IPS-18a (cell line): ENCODE measurements at regions not wholly inside any gene's neighbourhood (a gene's known extent, or its start where the extent isn't known, plus 50 kb on each side); places are given as distances from the start of the nearest gene placed in this dataset.
"Not testable (repeated sequence)": the region's sequence is repeated elsewhere in the genome, so short reads cannot be mapped to it uniquely, and the experiment has no call there.

ENCODE experiments used
- H3K27ac ChIP-seq: one replicate; pipeline ENCODE4 v1.5.1; 2013; ENCODE audit warnings: low read length
- H3K27me3 ChIP-seq: one replicate; pipeline ENCODE4 v1.6.1; 2013; ENCODE audit warnings: mild to moderate bottlenecking, low read length; ENCODE audit not compliant: control insufficient read depth, insufficient read depth
- H3K36me3 ChIP-seq: one replicate; pipeline ENCODE4 v1.6.1; 2013; ENCODE audit warnings: low read depth, low read length; ENCODE audit not compliant: control insufficient read depth
- H3K4me1 ChIP-seq: one replicate; pipeline ENCODE4 v1.6.1; 2013; ENCODE audit warnings: low read depth, low read length; ENCODE audit not compliant: control insufficient read depth
- H3K4me3 ChIP-seq: one replicate; pipeline ENCODE4 v1.5.1; 2013; ENCODE audit warnings: low read length
- H3K9ac ChIP-seq: one replicate; pipeline ENCODE4 v1.6.1; 2013; ENCODE audit warnings: mild to moderate bottlenecking, low read length, moderate library complexity
- H3K9me3 ChIP-seq: one replicate; pipeline ENCODE4 v1.6.1; 2013; ENCODE audit warnings: low read depth, low read length; ENCODE audit not compliant: control insufficient read depth

- H3K27me3 ChIP-seq, H3K27ac ChIP-seq, H3K9ac ChIP-seq, H3K36me3 ChIP-seq, H3K4me1 ChIP-seq, H3K4me3 ChIP-seq: not testable (repeated sequence)
- peaks cover 38% of the 10 kb centered on the region for H3K9me3 ChIP-seq
These were observed 186.5 kb upstream of the NDN start for GRCh38 chr15:23873613-23874012.

- no peaks in the 10 kb centered on the region for H3K4me1 ChIP-seq
- peaks cover 30% of the 10 kb centered on the region for H3K9me3 ChIP-seq
- peaks cover 3% of the 10 kb centered on the region for H3K27me3 ChIP-seq
- no peak overlapping the region for H3K27ac ChIP-seq
- no peak overlapping the region for H3K9ac ChIP-seq
- H3K4me3 ChIP-seq: peak overlapping the region; percentile 52
- no peaks in the 10 kb centered on the region for H3K36me3 ChIP-seq
These were observed 190.7 kb upstream of the NDN start for GRCh38 chr15:23877502-23878412.

- no peaks in the 10 kb centered on the region for H3K36me3 ChIP-seq
- no peaks in the 10 kb centered on the region for H3K4me1 ChIP-seq
- H3K9me3 ChIP-seq: peaks cover 30% of the 10 kb centered on the region
- peaks cover 3% of the 10 kb centered on the region for H3K27me3 ChIP-seq
- no peak overlapping the region for H3K9ac ChIP-seq
- H3K4me3 ChIP-seq: no peak overlapping the region
- no peak overlapping the region for H3K27ac ChIP-seq
These were observed 194.2 kb upstream of the NDN start for GRCh38 chr15:23881291-23881690.

- H3K4me1 ChIP-seq: no peaks in the 10 kb centered on the region
- H3K27me3 ChIP-seq: no peaks in the 10 kb centered on the region
- no peak overlapping the region for H3K4me3 ChIP-seq
- no peaks in the 10 kb centered on the region for H3K36me3 ChIP-seq
- peaks cover 22% of the 10 kb centered on the region for H3K9me3 ChIP-seq
- no peak overlapping the region for H3K27ac ChIP-seq
- H3K9ac ChIP-seq: no peak overlapping the region
These were observed 203.1 kb upstream of the NDN start for GRCh38 chr15:23890218-23890617.

GRCh38 chr15:23897091-23897490, 210.0 kb upstream of the NDN start:
- H3K9ac ChIP-seq: no peak overlapping the region
- no peaks in the 10 kb centered on the region for H3K27me3 ChIP-seq
- no peaks in the 10 kb centered on the region for H3K4me1 ChIP-seq
- H3K9me3 ChIP-seq: peaks cover 9% of the 10 kb centered on the region
- no peak overlapping the region for H3K27ac ChIP-seq
- no peak overlapping the region for H3K4me3 ChIP-seq
- H3K36me3 ChIP-seq: no peaks in the 10 kb centered on the region

GRCh38 chr15:23897531-23897930, 210.4 kb upstream of the NDN start:
- peaks cover 9% of the 10 kb centered on the region for H3K9me3 ChIP-seq
- no peak overlapping the region for H3K4me3 ChIP-seq
- no peak overlapping the region for H3K9ac ChIP-seq
- no peaks in the 10 kb centered on the region for H3K36me3 ChIP-seq
- no peaks in the 10 kb centered on the region for H3K4me1 ChIP-seq
- H3K27ac ChIP-seq: no peak overlapping the region
- no peaks in the 10 kb centered on the region for H3K27me3 ChIP-seq

- no peak overlapping the region for H3K4me3 ChIP-seq
- no peaks in the 10 kb centered on the region for H3K36me3 ChIP-seq
- H3K4me1 ChIP-seq: peaks cover 4% of the 10 kb centered on the region
- H3K27me3 ChIP-seq: no peaks in the 10 kb centered on the region
- peaks cover 21% of the 10 kb centered on the region for H3K9me3 ChIP-seq
- H3K9ac ChIP-seq: no peak overlapping the region
- H3K27ac ChIP-seq: no peak overlapping the region
These were observed 222.9 kb upstream of the NDN start for GRCh38 chr15:23910030-23910429.

- peaks cover 4% of the 10 kb centered on the region for H3K4me1 ChIP-seq
- no peaks in the 10 kb centered on the region for H3K36me3 ChIP-seq
- H3K4me3 ChIP-seq: no peak overlapping the region
- peaks cover 22% of the 10 kb centered on the region for H3K9me3 ChIP-seq
- H3K9ac ChIP-seq: no peak overlapping the region
- H3K27ac ChIP-seq: no peak overlapping the region
- no peaks in the 10 kb centered on the region for H3K27me3 ChIP-seq
These were observed 225.1 kb upstream of the NDN start for GRCh38 chr15:23912191-23912590.

- peaks cover 21% of the 10 kb centered on the region for H3K9me3 ChIP-seq
- H3K9ac ChIP-seq: no peak overlapping the region
- H3K36me3 ChIP-seq: no peaks in the 10 kb centered on the region
- H3K27me3 ChIP-seq: no peaks in the 10 kb centered on the region
- peaks cover 4% of the 10 kb centered on the region for H3K4me1 ChIP-seq
- H3K4me3 ChIP-seq: no peak overlapping the region
- no peak overlapping the region for H3K27ac ChIP-seq
These were observed 226.0 kb upstream of the NDN start for GRCh38 chr15:23913081-23913480.

GRCh38 chr15:23913635-23914034, 226.5 kb upstream of the NDN start:
- Histone ChIP-seq H3K4me3 (no peak overlapping the region), H3K36me3 (no peaks in the 10 kb centered on the region)

GRCh38 chr15:23924686-23925085, 237.6 kb upstream of the NDN start:
- H3K27ac ChIP-seq: no peak overlapping the region
- H3K27me3 ChIP-seq: no peaks in the 10 kb centered on the region
- H3K9me3 ChIP-seq: peaks cover 16% of the 10 kb centered on the region
- no peak overlapping the region for H3K9ac ChIP-seq
- no peaks in the 10 kb centered on the region for H3K4me1 ChIP-seq
- no peaks in the 10 kb centered on the region for H3K36me3 ChIP-seq
- no peak overlapping the region for H3K4me3 ChIP-seq

More at GRCh38 chr15:23913635-23914034, 226.5 kb upstream of the NDN start:
- no peak overlapping the region for H3K9ac ChIP-seq
- peaks cover 4% of the 10 kb centered on the region for H3K4me1 ChIP-seq
- H3K9me3 ChIP-seq: peaks cover 17% of the 10 kb centered on the region
- no peak overlapping the region for H3K27ac ChIP-seq
- no peaks in the 10 kb centered on the region for H3K27me3 ChIP-seq

- Histone ChIP-seq H3K4me3 (no peak overlapping the region), H3K9ac (no peak overlapping the region), H3K4me1 (no peaks in the 10 kb centered on the region), H3K36me3 (no peaks in the 10 kb centered on the region), H3K27ac (no peak overlapping the region), H3K27me3 (no peaks in the 10 kb centered on the region), H3K9me3 (peaks cover 18% of the 10 kb centered on the region)
These were observed 267.8 kb upstream of the NDN start for GRCh38 chr15:23954931-23955330.
